ENCODE measurements at regions not wholly inside any gene's neighbourhood (a gene's known extent, or its start where the extent isn't known, plus 50 kb on each side); places are given as distances from the start of the nearest gene placed in this dataset.
"Not testable (repeated sequence)": the region's sequence is repeated elsewhere in the genome, so short reads cannot be mapped to it uniquely, and the experiment has no call there.

DNA sequence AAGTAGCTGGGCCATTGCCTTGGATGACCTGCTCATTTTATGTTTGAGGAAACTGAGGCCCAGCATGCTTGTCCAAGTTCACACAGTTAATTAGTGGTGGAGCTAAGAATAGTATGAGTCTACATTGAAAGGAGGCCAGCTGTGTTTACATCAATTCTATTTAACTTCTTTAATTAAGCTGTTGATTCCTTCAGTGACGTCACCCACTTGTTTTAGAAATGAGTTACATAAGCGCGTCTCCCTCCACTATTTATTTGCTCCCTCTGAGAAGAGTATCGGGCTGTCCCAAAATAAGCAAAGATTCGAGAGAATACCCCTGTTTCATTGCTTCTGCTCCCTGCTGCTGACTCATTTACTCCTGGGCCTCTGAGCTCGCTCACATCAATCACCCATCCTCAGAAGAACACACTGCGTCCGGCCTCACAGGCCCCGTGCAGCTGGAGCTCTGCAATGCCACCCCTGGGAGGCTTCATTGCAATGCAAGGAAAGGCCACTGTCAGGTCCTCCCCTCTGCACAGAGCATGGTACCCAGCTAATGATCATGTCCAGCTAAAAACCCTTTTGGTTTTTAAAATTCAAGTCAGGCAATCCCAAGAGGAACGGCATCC is 74.8 kb upstream of the BMP2 start:
- no peak for FAIRE-seq

DNA sequence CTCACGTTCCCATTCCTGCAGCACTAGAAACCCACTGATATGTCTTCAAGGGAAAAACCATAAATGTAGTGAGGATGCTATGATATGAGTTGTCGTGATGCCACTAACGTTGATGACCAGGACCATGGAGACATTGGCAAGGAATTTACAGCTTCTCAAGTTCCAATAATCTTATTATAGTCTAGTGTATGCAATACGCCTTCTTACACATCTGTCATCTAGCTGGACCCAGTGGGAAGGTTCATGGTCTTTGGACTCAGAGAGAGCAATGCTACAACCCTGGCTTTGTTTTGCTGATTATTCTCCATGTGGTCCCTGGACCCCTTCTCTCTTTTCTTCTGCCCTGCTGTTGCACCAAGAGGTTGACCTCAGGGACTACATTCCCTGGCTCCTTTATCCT is 76.0 kb upstream of the BMP2 start:
- FAIRE-seq: no peak

DNA sequence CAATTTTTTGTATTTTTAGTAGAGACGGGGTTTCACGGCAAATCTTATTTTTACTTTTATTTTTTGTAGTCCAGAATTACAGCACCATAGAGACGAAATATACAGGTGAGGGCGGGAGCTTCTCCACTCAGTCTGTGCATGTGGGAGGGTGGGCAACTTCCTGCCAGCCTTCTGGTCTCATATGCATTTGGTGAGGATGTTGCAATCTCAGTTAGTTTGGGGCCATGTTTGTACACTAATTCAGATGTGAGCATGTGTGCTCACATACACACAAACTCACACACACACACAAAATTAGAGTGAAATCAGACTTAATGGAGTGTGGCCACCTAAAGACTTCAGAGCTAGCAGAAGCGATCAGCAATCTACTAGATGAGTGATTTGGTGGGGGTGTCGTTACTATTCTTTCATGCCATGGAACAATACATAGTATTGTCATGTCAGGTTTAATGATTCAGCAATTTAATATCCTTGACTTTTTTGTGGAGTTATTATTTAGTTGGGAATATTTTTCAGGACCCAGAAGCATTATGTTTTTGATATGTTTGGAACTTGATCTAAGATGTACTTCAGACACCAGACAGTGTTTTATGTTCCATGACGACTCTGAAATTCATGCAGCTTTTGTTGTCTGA is 78.0 kb upstream of the BMP2 start:
- no peak for FAIRE-seq

DNA sequence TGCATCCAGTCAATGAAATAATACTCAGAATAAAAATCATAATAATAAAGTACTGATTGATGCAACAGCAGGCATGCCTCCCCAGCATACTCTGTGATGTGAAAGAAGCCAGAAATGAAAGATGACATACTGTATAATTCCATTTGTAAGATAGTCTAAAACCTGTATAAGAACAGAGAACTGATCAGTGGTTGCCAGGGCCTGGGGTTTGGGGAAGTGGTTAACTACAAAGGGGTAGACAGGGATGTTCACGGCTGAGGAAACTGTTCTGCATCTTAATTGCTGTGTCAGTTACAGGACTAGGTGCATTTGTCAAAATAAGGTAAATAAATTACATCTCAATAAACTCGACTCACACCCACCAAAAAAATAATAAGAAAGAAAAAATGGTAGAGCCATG is 81.3 kb upstream of the BMP2 start:
- FAIRE-seq: no peak

DNA sequence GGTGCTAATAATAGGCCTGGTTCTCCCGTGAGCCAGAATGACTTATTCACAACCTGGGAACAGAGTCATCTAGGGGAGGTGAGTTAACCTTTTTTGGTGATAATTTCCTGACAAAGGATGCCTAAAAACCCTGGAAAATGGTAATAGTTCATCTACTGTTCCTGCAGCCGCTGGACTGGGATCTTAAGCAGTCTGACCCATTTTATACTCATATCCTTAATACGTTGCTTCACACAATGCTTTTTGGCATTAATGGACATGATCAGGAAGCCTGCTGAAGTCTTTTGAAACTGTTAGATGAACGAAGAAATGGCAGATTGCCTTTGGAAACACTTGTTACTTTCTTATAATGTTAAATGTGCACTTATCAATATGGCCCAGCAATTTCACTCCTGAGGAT is 81.9 kb upstream of the BMP2 start:
- FAIRE-seq: no peak

DNA sequence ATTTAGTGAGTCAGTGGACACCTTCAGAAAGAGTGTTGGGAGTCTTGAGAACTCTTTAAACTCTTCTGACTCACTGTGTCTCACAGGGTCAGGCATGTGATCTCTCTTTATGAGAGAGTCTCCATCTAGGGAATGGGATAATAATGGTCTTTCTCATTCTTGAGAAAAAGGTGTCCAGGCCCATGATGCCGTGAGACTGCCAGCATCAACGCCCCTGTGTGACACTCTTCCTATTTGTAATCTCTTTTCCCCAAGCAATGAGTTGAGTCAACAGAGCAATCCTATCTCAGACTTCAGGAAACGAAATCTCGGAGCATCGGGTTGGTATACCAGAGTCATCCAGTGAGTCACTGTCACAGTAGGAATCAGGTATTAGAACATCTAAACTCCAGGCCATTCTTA is 82.3 kb upstream of the BMP2 start:
- no peak for FAIRE-seq

DNA sequence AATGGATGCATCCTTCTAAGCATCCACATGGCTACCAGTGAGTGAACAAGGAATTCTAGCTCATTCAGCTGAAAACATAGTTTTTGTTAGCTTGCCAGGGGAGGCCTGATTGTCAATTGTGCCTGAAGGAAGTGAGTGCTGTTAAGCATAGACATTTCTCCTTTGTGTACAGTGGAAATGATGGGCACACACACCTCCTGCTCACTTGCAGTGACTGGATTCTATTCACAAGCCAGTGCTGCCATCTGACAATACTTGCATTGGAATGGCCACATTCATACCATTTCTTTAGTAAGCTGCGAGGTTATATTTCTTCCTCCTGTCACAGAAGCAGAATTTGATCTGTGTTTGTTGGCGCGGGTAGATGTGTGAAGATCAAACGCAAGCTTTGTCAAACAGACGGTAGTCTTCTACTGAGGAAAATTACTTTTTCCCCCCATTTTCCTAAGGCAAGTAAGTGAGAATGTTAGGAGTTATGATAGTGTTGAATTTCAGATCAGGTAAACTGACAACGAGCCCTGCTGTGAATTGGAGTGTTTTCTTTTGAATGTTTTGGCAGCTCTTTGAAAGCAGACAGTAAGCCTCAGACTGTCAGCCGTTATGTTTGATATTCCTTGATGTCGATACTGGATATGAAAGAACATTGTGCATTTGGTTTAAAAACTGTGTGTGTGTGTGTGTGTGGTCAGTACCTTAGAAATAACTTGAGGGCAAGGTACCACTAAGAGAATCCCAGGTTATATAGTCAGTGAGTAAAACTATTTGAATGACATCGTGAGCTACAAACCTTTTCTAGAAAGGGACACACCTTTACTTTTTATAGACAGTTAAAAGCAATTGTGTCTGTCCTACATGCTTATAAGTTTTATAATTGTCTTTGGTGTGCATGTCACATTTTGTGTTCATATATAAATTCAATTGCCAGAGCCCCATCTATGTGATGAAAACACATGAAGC is 84.2 kb upstream of the BMP2 start:
- no peak for FAIRE-seq

DNA sequence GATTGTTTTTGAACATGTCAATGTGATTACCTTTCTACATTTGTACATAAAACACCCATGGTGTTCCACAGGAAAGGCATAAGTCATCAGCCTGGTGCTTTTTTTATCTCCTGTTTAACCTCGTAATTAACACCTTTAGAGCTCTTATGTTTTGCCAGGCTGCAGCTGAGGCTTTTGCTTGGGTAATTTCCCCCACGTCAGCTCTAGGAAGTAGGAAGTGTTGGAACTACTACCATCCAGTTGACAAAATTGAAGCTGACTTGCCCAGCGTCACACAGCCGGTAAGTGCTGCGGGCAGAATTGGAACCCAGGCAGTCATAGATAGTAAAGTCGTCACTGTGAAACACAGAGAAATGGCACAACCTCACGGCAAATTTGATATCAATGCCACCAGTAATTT is 86.6 kb upstream of the BMP2 start:
- FAIRE-seq: no peak

DNA sequence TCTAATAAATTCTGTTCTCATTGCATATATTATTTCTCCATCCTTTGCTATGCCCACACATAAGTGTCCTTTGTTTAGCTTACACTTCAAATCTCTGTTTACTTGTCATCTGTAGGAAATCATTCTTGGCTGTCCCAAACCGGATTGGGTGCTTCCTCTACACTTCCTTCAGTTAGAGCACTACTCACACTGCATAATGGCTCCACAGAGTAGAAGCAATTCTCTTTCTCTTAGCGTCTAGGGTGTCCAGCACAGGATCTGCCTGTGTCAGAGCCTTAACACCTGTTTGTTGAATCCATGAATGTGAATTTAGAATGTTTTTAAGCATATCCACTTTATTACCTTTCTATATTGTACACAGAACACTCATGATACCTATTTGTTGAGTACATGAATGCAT is 87.0 kb upstream of the BMP2 start:
- no peak for FAIRE-seq

DNA sequence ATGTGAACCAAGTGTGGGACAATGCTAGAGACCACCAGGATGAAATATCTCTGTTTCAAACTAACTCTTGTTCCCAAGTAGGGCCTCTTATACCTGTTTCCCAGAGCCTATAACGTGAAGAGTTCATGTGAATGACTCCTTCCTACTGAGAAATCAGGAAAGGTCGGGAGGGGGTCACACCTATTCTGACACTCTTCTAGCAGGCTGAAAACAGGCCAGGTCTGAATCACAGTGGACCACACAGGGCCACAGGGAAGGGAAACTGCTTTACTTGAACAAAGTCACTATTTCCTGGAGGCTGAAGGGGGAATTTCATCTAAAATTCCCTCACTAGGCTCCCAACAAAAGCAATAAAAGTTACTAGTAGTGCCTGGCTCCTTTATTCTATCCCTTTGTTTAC is 88.4 kb upstream of the BMP2 start:
- no peak for FAIRE-seq

DNA sequence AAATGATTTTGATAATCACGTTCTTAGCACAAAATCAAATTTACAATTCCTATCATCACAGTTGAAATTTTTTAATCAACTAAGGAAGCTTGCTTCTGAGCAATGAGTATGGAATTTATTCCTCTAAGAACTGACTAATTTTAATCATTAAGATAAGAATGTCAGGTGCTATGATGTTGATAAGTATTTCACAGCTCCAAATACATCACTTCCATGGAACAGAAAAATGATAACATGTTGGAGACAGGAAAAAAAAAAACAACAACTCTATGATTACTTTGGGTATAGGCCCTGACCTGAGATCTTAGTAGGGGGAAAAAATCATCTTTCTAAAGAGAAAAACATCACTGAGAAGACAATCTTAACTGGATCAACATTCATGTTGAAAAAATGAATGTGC is 89.4 kb upstream of the BMP2 start:
- no peak for FAIRE-seq

DNA sequence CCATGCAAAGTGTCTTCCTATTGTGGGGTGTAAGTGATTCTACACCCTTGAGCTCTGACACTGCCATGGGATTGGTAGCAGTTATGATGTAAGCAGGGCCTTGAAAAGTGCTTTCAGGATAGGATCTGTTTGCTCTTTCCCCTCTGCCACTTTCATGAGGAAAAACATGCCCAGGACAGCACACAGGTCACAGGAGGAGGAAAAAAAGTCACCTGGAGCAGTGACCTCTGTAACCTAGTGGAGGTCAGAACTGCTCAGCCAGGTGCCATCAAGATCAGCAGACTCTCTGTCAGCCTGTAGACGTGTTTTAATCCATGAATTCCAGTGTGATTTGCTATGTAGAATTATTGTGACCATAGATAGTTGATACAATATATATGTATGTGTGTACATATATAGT is 92.7 kb upstream of the BMP2 start:
- FAIRE-seq: no peak

DNA sequence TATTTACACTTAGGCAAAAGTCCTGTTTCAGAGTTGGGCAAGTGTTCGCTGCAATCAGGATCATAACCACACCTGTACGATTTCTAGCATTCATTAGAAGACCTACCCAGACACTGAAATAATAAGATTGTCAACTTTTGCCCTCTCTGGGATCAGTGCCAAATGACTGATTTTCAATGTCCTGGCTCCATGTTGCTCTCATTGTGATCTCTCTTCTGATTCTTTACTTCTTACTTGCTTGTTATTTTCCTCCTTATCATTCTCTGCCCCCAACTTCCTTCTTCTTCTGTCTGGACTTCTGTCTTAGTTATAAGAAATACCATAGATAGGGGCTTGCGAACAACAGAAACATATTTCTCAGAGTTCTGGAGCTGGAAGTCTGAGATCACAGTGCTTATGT is 94.4 kb upstream of the BMP2 start:
- no peak for FAIRE-seq

DNA sequence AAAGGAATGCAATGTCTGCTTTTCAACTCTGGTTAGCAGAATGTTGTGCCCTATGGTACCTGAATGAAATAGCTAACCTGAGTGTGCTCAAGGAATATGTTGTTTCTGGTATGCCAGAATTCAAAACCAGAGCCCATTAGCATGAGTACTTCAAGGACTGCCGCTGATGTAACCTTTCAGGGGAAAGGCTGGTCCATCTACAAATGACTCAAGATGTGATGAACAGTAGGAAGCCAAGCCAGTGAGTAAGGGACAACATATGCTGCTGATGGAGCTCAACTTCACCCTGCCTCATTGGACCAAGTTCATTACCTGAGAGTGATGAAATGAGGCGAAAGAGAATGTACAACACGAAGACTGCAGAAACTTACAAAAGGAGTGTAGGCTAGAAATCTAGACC is 95.7 kb upstream of the BMP2 start:
- FAIRE-seq: no peak

DNA sequence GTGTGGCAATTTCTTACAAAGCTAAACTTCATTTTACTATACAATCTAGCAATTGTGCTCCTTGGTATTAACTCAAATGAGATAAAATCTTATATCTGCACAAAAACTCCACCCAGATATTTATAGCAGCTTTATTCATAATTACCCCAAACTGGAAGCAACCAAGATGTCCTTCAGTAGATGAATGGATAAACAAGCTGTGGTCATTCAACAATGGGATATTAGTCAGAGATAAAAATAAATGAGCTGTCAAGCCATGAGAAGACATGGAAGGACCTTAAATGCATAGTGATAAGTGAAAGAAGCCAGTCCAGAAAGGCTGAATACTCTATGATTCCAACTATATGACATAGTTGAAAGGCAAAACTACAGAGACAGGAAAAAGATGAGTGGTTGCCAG is 98.9 kb upstream of the BMP2 start:
- no peak for FAIRE-seq

DNA sequence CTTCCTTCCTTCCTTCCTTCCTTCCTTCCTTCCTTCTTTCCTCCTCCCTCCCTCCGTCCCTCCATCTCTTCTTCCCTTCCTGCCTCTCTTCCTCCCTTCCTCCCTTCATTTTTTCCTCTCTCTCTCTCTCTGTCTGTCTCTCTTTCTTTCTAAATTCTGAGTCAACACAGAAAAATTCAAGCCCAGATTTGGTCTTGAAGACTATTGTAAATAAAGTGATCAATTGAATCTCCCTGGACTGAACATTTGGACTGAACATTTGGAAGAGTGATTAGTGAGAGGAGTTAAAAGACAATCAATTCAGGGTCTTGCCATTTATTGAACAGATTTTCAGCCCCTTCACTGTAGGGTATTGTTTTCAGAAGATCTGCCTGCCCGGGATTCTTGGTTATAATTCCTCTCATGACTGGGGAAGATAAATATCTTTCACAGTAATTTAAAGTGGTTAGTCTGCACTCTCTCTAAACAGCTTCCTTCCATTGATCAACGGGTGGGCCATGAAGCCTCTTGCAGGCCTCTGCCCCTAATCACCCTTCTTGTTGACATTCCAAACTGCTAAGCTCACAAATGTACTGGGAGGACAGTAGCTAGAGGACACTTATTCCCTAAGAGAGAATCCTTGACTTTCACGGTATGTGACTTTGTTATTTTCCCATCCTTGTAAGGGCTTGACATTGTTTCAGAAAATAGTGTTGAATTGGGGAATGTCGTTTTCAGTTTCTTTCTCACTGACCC is 101.7 kb upstream of the BMP2 start:
- FAIRE-seq: no peak

DNA sequence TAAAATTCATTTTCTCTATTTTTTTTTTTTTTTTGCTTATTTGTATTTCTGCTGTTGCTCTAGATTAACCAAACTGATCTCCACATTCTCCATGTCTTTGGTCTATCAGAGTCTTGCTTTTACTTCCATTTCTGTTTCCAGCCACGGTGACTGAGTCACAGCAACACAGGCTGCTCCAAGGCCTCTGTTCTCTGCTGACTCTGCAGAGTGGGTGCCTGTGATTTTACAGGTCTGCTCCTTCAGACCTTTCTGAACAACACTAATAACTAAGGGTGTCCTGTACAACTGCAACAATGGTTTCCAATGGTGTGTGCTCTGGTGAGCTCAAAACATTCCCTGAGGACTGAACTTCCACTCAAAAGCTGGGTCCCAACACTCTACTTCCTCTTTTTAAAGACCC is 102.3 kb upstream of the BMP2 start:
- no peak for FAIRE-seq

DNA sequence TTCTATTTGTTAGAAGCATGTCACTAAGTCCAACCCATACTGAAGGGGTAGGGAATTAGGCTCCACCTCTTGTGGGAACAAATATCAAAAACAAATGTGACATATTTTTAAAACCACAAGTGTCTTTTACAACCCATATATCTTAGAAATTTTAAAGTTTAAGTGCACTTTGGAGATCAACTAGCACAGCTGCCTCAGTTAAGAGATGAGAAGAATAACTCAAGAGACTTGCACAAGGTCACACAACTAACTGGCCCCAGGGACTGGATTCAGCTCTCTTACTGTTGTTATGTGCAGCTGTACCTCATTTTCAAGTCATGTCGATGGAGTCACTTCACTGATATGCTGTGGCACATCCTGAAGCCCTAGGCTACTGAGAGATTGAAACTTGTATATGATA is 102.9 kb upstream of the BMP2 start:
- no peak for FAIRE-seq

DNA sequence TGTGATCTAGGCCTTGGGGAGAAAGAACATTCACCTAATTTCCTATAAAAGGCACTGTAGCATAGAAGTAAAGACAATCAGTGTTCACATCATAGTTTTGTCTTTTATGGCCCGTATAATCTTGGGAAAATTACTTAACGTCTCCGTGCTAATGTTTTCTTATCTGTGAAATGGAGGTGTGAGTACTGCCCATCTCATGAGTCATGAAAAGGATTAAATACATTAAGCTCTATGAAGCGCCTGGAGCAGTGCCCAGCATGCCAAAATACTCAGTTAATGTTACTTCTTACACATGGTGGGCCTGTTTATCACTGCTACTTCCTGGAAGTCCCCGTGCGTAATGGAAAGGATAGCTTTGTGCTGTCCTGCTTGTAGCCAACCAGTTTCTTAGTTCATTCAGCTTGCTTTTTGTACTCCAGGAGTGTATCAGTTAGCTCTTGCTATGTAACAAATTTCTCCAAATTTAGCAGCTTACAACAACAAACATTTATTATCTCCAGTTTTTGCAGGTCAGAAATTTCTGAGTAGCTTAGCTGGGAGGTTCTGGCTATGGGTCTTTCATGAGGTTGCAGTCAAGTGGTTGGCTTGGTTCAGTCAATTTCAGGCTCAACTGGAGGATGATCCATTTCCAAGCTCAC is 103.6 kb upstream of the BMP2 start:
- no peak for FAIRE-seq

DNA sequence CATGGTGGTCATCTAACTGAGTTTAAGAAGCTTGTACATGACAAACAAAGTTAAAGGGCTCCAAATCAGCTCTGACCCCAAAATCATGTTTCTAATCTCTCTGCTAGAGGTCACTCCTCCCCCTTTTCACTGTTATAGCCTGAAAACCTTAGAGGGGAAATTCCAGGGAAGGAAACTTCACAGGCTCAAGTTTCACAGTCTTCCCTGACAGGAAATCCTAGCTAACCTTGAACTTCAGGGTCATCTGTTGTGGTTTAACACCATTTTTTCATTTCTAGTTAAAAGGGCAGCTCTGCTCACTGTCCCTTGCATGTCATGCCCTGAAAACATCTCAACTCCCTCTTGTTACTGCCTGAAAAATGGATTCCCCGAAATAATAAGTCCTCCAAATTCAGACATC is 104.4 kb upstream of the BMP2 start:
- FAIRE-seq: no peak

DNA sequence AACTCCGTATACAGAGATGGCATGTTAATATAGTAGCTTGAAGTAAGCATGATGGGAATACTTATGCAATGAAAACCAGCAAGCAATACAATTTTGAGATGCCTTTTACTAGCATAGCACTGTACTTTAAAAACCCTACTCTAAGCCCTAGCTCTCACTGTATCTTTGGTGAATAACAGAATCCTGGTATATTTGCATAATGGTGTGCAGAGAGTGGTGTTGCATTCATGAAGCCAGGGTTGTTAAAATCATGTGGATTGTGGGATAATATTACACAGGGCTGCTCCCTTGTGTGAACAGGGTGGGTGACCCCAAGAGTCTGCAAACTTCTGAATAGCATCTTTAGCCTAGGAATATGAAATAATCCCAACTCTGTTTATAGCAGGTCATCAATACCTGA is 105.2 kb upstream of the BMP2 start:
- FAIRE-seq: no peak

DNA sequence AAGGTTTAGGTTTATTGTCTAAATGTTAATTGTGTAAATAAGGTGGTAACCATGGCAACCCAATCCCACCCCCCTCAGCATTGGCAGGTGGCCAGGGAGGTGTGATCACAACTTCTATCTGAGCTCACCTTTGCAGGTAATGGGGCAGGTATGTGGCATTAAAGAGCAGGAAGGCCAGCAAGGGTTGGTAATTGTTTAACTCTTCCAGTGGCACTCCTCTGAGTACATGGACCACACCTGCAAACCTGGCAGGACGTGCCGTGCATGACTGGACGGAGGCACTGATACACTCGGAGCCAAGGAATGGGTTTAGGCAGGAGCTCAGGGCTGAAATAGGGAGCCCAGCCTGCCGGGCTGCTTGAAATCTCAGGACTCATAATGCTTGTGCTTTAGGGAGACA is 107.0 kb upstream of the BMP2 start:
- FAIRE-seq: no peak

DNA sequence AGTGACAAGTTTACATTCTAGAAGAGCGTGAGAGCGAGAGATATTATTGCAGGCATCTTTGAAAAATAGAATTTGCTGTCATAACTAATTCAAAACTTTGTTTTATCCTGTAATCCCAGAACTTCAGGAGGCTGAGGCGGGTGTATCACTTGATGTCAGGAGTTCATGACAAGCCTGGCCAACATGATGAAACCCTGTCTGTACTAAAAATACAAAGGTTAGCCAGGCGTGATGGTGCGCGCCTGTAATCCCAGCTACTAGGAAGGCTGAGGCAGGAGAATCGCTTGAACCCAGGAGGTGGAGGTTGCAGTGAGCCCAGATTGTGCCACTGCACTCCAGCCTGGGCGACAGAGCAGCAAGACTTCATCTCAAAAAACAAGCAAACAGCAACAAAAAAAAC is 108.6 kb upstream of the BMP2 start:
- not testable (repeated sequence) for FAIRE-seq

All from endometrium (tissue), 2 donors.